Aorta (tissue), 5 donors: ENCODE measurements at regions not wholly inside any gene's neighbourhood (a gene's known extent, or its start where the extent isn't known, plus 50 kb on each side); places are given as distances from the start of the nearest gene placed in this dataset.

Source experiments
- ATAC-seq: fragments of 200-7000 bp; cut with Tn5 transposase; one replicate; pipeline ENCODE4 v1.9.1; 2022; ENCODE audit warnings: moderate library complexity; ENCODE audit not compliant: low FRiP score
- DNase-seq, 2 donors: peaks; one replicate each; pipeline ENCODE4 v3.0.0-alpha.2; 2020
- H3K27ac ChIP-seq, 2 donors: one replicate each; pipeline ENCODE4 v1.5.1; 2013; ENCODE audit warnings: low read length in 2 of 2, mild to moderate bottlenecking in 2 of 2, moderate library complexity in 2 of 2, control low read depth in 1 of 2, inconsistent platforms in 1 of 2, low read depth in 1 of 2
- H3K27me3 ChIP-seq, 2 donors: one replicate each; pipeline ENCODE4 v1.6.1; 2013; ENCODE audit warnings: control low read depth in 1 of 2, low read length in 1 of 2, mild to moderate bottlenecking in 1 of 2, moderate library complexity in 1 of 2; ENCODE audit not compliant: insufficient read depth in 2 of 2, control insufficient read depth in 1 of 2
- H3K36me3 ChIP-seq, 2 donors: one replicate each; pipeline ENCODE4 v1.6.1; 2013; ENCODE audit warnings: control low read depth in 1 of 2, low read length in 1 of 2, mild to moderate bottlenecking in 1 of 2; ENCODE audit not compliant: insufficient read depth in 2 of 2, control insufficient read depth in 1 of 2
- H3K4me1 ChIP-seq, 2 donors: one replicate each; pipeline ENCODE4 v1.6.1; 2013; ENCODE audit warnings: low read length in 2 of 2, control low read depth in 1 of 2, mild to moderate bottlenecking in 1 of 2, moderate library complexity in 1 of 2; ENCODE audit not compliant: insufficient read depth in 2 of 2, control insufficient read depth in 1 of 2
- H3K4me3 ChIP-seq, 2 donors: one replicate each; pipeline ENCODE4 v1.5.1; 2013; ENCODE audit warnings: low read length in 2 of 2, control low read depth in 1 of 2, mild to moderate bottlenecking in 1 of 2
- H3K9me3 ChIP-seq: one replicate; pipeline ENCODE4 v1.6.1; 2013; ENCODE audit warnings: mild to moderate bottlenecking, low read length; ENCODE audit not compliant: control insufficient read depth
- WGBS, 2 donors: extraction: QIAGEN DNeasy Blood & Tissue Kit; methylation state at CpG; one replicate each; pipeline ENCODE4 v1.1.7; 2013; 5-methylcytosine and 5-hydroxymethylcytosine counted together
- intact Hi-C, 2 donors: fragments of 100-400 bp; cut with DNase I; formaldehyde crosslinking; loops; one replicate each; pipeline versions ENCODE4 v1.14.2 to v1.15.0; 2022
- donor health status: healthy with polysubstance abuse.
- donor health status: Bipolar disorder and iron deficiency.
- donor health status: DM: no; HTN: no; CAD: no.
- donor health status: DM: no; HTN: no; CAD: no.
- donor health status: DM: yes; HTN: yes; CAD: no.

GRCh38 chr13:99666146-99666805 lies 165.0 kb downstream of the TM9SF2 start:
- Histone ChIP-seq H3K27me3 (no peaks in the 10 kb centered on the region), H3K4me3 (no peak overlapping the region), H3K4me1 (no peaks in the 10 kb centered on the region), H3K27ac (no peak overlapping the region), H3K36me3 (no peaks in the 10 kb centered on the region), H3K9me3 (no peaks in the 10 kb centered on the region)
- DNase-seq (no peak), ATAC-seq (no peak)
- 90 to 92% methylated on average over 8 of the region's 8 CpGs for WGBS, 2 donors
- intact Hi-C loops, result no loop called here

- Histone ChIP-seq H3K9me3 (no peaks in the 10 kb centered on the region), H3K36me3 (no peaks in the 10 kb centered on the region), H3K27ac (no peak overlapping the region), H3K4me3 (no peak overlapping the region), H3K27me3 (no peaks in the 10 kb centered on the region), H3K4me1 (no peaks in the 10 kb centered on the region)
- DNase-seq (no peak), ATAC-seq (no peak)
- intact Hi-C loops, result no loop called here
- WGBS, 2 donors, result 78 to 86% methylated on average over 9 of the region's 9 CpGs
Observed at GRCh38 chr13:99665711-99666110, 164.4 kb downstream of the TM9SF2 start.

- no peak for ATAC-seq
- H3K27ac ChIP-seq, result no peak overlapping the region
- intact Hi-C loops, result no loop called here
- H3K27me3 ChIP-seq, result no peaks in the 10 kb centered on the region
- H3K36me3 ChIP-seq, result no peaks in the 10 kb centered on the region
- no peaks in the 10 kb centered on the region for H3K4me1 ChIP-seq
- WGBS, 2 donors, result 88 to 92% methylated on average over 2 of the region's 2 CpGs
- DNase-seq, result no peak
- H3K9me3 ChIP-seq, result no peaks in the 10 kb centered on the region
- no peak overlapping the region for H3K4me3 ChIP-seq
Observed at GRCh38 chr13:99663908-99664307, 162.6 kb downstream of the TM9SF2 start.

- ATAC-seq (no peak), DNase-seq (no peak)
- H3K36me3 ChIP-seq, result no peaks in the 10 kb centered on the region
- 86 to 89% methylated on average over 10 of the region's 10 CpGs for WGBS, 2 donors
- no peaks in the 10 kb centered on the region for H3K4me1 ChIP-seq
- H3K4me3 ChIP-seq, result no peak overlapping the region
- intact Hi-C loops, result no loop called here
- no peak overlapping the region for H3K27ac ChIP-seq
- no peaks in the 10 kb centered on the region for H3K27me3 ChIP-seq
- no peaks in the 10 kb centered on the region for H3K9me3 ChIP-seq
Observed at GRCh38 chr13:99663185-99663825, 162.0 kb downstream of the TM9SF2 start.

GRCh38 chr13:99662678-99663077 lies 161.4 kb downstream of the TM9SF2 start:
- Histone ChIP-seq H3K4me3 (no peak overlapping the region), H3K4me1 (no peaks in the 10 kb centered on the region), H3K36me3 (no peaks in the 10 kb centered on the region), H3K9me3 (no peaks in the 10 kb centered on the region), H3K27me3 (no peaks in the 10 kb centered on the region), H3K27ac (no peak overlapping the region)
- DNase-seq (no peak), ATAC-seq (no peak)
- WGBS, 2 donors, result 78 to 87% methylated on average over 3 of the region's 3 CpGs
- intact Hi-C loops, result no loop called here

- H3K4me3 ChIP-seq, result no peak overlapping the region
- no peak overlapping the region for H3K27ac ChIP-seq
- WGBS, 2 donors, result 90 to 91% methylated on average over 3 of the region's 3 CpGs
- no peak for DNase-seq
- no peaks in the 10 kb centered on the region for H3K36me3 ChIP-seq
- no peaks in the 10 kb centered on the region for H3K27me3 ChIP-seq
- no peak for ATAC-seq
- no peaks in the 10 kb centered on the region for H3K9me3 ChIP-seq
- H3K4me1 ChIP-seq, result no peaks in the 10 kb centered on the region
- intact Hi-C loops, result no loop called here
Observed at GRCh38 chr13:99661791-99662190, 160.5 kb downstream of the TM9SF2 start.

- no peak overlapping the region for H3K27ac ChIP-seq
- H3K4me3 ChIP-seq, result no peak overlapping the region
- H3K4me1 ChIP-seq, result no peaks in the 10 kb centered on the region
- intact Hi-C loops, result loop anchor here (5.0 to 10.0 kb wide), 6 partner anchors 38 to 577 kb away; partner anchors contain the start of gene ZIC5 (in 1 of the 2)
- ATAC-seq, result no peak
- 89 to 90% methylated on average over 11 of the region's 11 CpGs for WGBS, 2 donors
- no peaks in the 10 kb centered on the region for H3K27me3 ChIP-seq
- no peak for DNase-seq
- no peaks in the 10 kb centered on the region for H3K36me3 ChIP-seq
- no peaks in the 10 kb centered on the region for H3K9me3 ChIP-seq
Observed at GRCh38 chr13:99659866-99660554, 158.7 kb downstream of the TM9SF2 start.

GRCh38 chr13:99659226-99659625 lies 158.0 kb downstream of the TM9SF2 start:
- H3K27ac ChIP-seq, result no peak overlapping the region
- intact Hi-C loops, result loop anchor here (5.0 to 10.0 kb wide), 6 partner anchors 37 to 578 kb away; partner anchors contain the start of gene ZIC5 (in 1 of the 2)
- no peak for ATAC-seq
- WGBS, 2 donors, result 95% methylated on average over 3 of the region's 3 CpGs
- no peak overlapping the region for H3K4me3 ChIP-seq
- DNase-seq, result no peak
- no peaks in the 10 kb centered on the region for H3K27me3 ChIP-seq
- H3K36me3 ChIP-seq, result no peaks in the 10 kb centered on the region
- H3K4me1 ChIP-seq, result no peaks in the 10 kb centered on the region
- H3K9me3 ChIP-seq, result no peaks in the 10 kb centered on the region
